ENCODE measurements at regions not wholly inside any gene's neighbourhood (a gene's known extent, or its start where the extent isn't known, plus 50 kb on each side); places are given as distances from the start of the nearest gene placed in this dataset.
A peak's percentile ranks its signal among the peaks of the same experiment; 100 is the strongest.

DNA sequence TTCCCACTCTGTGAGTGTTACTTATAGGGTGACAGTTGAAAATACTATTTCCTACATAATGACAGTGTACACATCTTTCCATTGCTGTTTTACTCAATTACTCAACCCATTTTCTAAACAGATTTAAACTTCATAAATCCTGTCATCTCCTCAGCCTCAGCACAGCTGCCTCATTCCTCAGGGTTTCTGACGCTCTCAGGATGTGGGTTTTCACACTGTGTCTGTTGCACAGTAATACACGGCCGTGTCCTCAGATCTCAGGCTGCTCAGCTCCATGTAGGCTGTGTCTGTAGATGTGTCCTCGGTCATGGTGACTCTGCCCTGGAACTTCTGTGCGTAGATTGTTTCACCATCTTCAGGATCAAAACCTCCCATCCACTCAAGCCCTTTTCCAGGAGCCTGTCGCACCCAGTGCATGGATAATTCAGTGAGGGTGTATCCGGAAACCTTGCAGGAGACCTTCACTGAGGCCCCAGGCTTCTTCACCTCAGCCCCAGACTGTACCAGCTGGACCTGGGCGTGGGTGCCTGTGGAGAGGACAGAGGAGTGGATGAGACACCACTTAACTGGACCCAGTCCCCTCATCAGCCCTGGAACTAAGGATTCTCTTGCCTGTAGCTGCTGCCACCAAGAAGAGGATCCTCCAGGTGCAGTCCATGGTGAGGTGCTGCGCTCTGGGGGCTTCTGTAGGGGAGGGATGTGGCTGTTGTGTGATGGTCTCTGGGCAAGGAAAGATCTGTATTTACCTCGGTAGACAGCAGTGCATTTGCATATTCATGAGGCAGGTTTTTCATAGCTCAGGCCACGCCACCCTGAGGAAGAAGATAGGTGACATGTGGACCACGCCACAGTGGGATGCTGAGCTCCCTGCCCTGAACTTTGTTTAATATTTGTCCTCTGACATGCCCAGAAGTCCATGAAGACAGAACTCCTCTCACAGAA, 750.2 kb downstream of the TMEM121 start (continued):
- TF ChIP-seq CSRNP3 (CRISPR knock-in tag; IDR thresholded peaks at IDR 0.05): no peak
- TF ChIP-seq ZC3H10 (CRISPR knock-in tag; IDR thresholded peaks at IDR 0.05): no peak
- TF ChIP-seq PPARA (CRISPR knock-in tag; IDR thresholded peaks at IDR 0.05; ENCODE audit: borderline replicate concordance): no peak
- TF ChIP-seq TCF4 (CRISPR knock-in tag; IDR thresholded peaks at IDR 0.05; ENCODE audit: borderline replicate concordance): no peak
- TF ChIP-seq ZNF70 (CRISPR knock-in tag; IDR thresholded peaks at IDR 0.05): no peak

- ATAC-seq: peak; percentile 73
- TF ChIP-seq POU6F1 (CRISPR knock-in tag; IDR thresholded peaks at IDR 0.05; ENCODE audit: borderline replicate concordance, low read depth) (no peak), OSR1 (CRISPR knock-in tag; IDR thresholded peaks at IDR 0.05) (no peak), CSDC2 (CRISPR knock-in tag; IDR thresholded peaks at IDR 0.05) (no peak), RARB (CRISPR knock-in tag; IDR thresholded peaks at IDR 0.05) (no peak), ARNTL (CRISPR knock-in tag; IDR thresholded peaks at IDR 0.05; ENCODE audit: borderline replicate concordance, low read depth) (no peak), CSRNP3 (CRISPR knock-in tag; IDR thresholded peaks at IDR 0.05) (no peak), TOX (CRISPR knock-in tag; IDR thresholded peaks at IDR 0.05; ENCODE audit: borderline replicate concordance) (no peak), GLIS3 (CRISPR knock-in tag; IDR thresholded peaks at IDR 0.05) (no peak), BACH2 (CRISPR knock-in tag; IDR thresholded peaks at IDR 0.05; ENCODE audit: borderline replicate concordance) (no peak), ISL1 (CRISPR knock-in tag; IDR thresholded peaks at IDR 0.05) (no peak), ESRRG (CRISPR knock-in tag; IDR thresholded peaks at IDR 0.05) (no peak), ZFP3 (CRISPR knock-in tag; IDR thresholded peaks at IDR 0.05) (no peak), ZNF70 (CRISPR knock-in tag; IDR thresholded peaks at IDR 0.05) (no peak), ZFP30 (CRISPR knock-in tag; IDR thresholded peaks at IDR 0.05) (no peak)
- TF ChIP-seq, protein P1, sequence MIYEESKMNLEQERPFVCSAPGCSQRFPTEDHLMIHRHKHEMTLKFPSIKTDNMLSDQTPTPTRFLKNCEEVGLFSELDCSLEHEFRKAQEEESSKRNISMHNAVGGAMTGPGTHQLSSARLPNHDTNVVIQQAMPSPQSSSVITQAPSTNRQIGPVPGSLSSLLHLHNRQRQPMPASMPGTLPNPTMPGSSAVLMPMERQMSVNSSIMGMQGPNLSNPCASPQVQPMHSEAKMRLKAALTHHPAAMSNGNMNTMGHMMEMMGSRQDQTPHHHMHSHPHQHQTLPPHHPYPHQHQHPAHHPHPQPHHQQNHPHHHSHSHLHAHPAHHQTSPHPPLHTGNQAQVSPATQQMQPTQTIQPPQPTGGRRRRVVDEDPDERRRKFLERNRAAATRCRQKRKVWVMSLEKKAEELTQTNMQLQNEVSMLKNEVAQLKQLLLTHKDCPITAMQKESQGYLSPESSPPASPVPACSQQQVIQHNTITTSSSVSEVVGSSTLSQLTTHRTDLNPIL (CRISPR knock-in tag; IDR thresholded peaks at IDR 0.05; ENCODE audit: low read depth): no peak
- TF ChIP-seq, protein P2, sequence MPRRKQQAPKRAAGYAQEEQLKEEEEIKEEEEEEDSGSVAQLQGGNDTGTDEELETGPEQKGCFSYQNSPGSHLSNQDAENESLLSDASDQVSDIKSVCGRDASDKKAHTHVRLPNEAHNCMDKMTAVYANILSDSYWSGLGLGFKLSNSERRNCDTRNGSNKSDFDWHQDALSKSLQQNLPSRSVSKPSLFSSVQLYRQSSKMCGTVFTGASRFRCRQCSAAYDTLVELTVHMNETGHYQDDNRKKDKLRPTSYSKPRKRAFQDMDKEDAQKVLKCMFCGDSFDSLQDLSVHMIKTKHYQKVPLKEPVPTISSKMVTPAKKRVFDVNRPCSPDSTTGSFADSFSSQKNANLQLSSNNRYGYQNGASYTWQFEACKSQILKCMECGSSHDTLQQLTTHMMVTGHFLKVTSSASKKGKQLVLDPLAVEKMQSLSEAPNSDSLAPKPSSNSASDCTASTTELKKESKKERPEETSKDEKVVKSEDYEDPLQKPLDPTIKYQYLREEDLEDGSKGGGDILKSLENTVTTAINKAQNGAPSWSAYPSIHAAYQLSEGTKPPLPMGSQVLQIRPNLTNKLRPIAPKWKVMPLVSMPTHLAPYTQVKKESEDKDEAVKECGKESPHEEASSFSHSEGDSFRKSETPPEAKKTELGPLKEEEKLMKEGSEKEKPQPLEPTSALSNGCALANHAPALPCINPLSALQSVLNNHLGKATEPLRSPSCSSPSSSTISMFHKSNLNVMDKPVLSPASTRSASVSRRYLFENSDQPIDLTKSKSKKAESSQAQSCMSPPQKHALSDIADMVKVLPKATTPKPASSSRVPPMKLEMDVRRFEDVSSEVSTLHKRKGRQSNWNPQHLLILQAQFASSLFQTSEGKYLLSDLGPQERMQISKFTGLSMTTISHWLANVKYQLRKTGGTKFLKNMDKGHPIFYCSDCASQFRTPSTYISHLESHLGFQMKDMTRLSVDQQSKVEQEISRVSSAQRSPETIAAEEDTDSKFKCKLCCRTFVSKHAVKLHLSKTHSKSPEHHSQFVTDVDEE (CRISPR knock-in tag; IDR thresholded peaks at IDR 0.05): no peak
Measured at GRCh38 chr14:106277503-106277902, 751.1 kb downstream of the TMEM121 start.

- no peak for ATAC-seq
- TF ChIP-seq ZFP30 (CRISPR knock-in tag; IDR thresholded peaks at IDR 0.05) (no peak), ZNF70 (CRISPR knock-in tag; IDR thresholded peaks at IDR 0.05) (no peak), POU6F1 (CRISPR knock-in tag; IDR thresholded peaks at IDR 0.05; ENCODE audit: borderline replicate concordance, low read depth) (no peak), GLIS3 (CRISPR knock-in tag; IDR thresholded peaks at IDR 0.05) (no peak), TCF4 (CRISPR knock-in tag; IDR thresholded peaks at IDR 0.05; ENCODE audit: borderline replicate concordance) (no peak), TOX (CRISPR knock-in tag; IDR thresholded peaks at IDR 0.05; ENCODE audit: borderline replicate concordance) (no peak), OSR1 (CRISPR knock-in tag; IDR thresholded peaks at IDR 0.05) (no peak), BACH2 (CRISPR knock-in tag; IDR thresholded peaks at IDR 0.05; ENCODE audit: borderline replicate concordance) (no peak)
- TF ChIP-seq, protein P1 (CRISPR knock-in tag; IDR thresholded peaks at IDR 0.05; ENCODE audit: low read depth): no peak
Measured at GRCh38 chr14:106280876-106281275, 754.5 kb downstream of the TMEM121 start.
